Mucosa of descending colon (tissue), 3 donors: ENCODE measurements at regions not wholly inside any gene's neighbourhood (a gene's known extent, or its start where the extent isn't known, plus 50 kb on each side); places are given as distances from the start of the nearest gene placed in this dataset.

Experiments used
- ATAC-seq: fragments of 200-7000 bp; cut with Tn5 transposase; one replicate; pipeline ENCODE4 v1.9.1; 2020; ENCODE audit warnings: mild to moderate bottlenecking, moderate library complexity
- DNase-seq, 3 donors: peaks; one replicate each; pipeline ENCODE4 v3.0.0-alpha.2; 2020
- H3K36me3 ChIP-seq: fragments of 200-600 bp; one replicate; pipeline ENCODE4 v1.8.0; 2021; ENCODE audit warnings: low read depth, mild to moderate bottlenecking
- H3K4me1 ChIP-seq: fragments of 200-600 bp; one replicate; pipeline ENCODE4 v1.8.0; 2021; ENCODE audit warnings: low read depth, mild to moderate bottlenecking
- H3K4me3 ChIP-seq: fragments of 200-600 bp; one replicate; pipeline ENCODE4 v1.8.0; 2021; ENCODE audit warnings: mild to moderate bottlenecking
- H3K9me3 ChIP-seq: fragments of 200-600 bp; one replicate; pipeline ENCODE4 v1.8.0; 2021; ENCODE audit warnings: mild to moderate bottlenecking
- intact Hi-C, 2 donors: fragments of 100-400 bp; cut with DNase I in 1 of 2; cut with micrococcal nuclease in 1 of 2; formaldehyde crosslinking; loops; one replicate each; pipeline versions ENCODE4 v1.11.0 to v1.11.1; 2022; cut with DNase I, micrococcal nuclease
- TF ChIP-seq, protein P1 (sequence below): fragments of 200-600 bp; IDR thresholded peaks from one replicate; pipeline ENCODE4 v1.8.0; 2022; ENCODE audit warnings: antibody characterized with exemption, mild to moderate bottlenecking
- donor health status: DM: no; HTN: no; CAD: no; lungs with moderate emphysema.
- donor health status: DM: no; HTN: no; CAD: no.
- donor health status: DM: no; HTN: yes; CAD: no.

DNA sequence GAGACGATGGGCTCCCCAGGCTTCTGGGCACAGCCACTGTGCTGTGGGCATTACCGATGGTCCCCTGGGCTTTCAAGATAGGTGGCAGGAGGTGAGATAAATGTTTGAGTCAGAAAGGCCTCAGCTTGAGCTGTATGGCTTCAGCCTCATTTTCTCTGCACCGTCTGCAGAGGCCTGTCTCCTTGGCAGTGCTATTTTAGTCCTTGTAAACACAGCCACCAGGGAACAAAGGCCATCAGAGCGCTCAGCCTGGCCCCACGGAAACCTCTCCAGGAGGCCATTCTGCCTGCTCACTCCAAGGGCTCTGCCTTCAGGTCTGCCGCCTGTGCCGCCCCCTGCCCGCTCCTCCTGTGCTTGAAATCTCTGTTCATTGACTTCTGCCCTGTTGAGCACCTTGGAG is 1424.9 kb downstream of the TBC1D22A start:
- DNase-seq = no peak
- H3K4me1 ChIP-seq = no peaks in the 10 kb centered on the region
- ATAC-seq = peak; percentile 13

DNA sequence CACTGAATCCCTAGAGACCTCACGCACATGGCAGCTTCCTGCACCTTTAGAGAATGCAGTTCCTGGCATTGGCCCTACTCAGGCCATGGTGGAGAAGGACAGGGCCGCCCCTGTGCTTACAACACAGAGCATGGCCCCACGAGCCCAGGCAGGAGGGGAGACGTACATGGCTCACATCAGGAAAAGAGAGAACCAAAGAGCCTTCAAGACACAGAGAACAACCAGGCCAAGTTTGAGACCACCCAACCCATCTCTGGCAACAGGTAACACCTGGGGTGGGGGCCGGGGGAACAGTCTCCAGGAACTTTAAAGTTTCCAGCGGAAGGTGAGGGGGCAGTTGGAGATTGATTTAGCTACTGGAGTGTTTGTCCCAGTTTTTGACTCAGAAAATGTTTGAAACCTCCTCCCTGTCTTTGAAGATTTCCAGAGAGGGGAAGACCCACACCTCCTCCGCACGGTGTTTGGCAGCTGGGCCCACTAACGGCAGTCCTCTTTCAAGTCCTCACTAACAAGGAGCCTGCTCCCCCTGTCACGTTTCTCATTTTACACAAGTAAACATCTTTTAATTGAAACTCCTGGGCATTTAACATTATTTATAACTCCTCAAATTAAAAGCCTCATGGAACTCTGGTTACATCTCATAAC is 1423.8 kb downstream of the TBC1D22A start:
- ATAC-seq (no peak), DNase-seq (no peak)
- intact Hi-C loops = no loop called here

More for the DNA sequence above, 1424.9 kb downstream of the TBC1D22A start:
- peaks cover 8% of the 10 kb centered on the region for H3K9me3 ChIP-seq
- H3K36me3 ChIP-seq = no peaks in the 10 kb centered on the region
- TF ChIP-seq, protein P1, sequence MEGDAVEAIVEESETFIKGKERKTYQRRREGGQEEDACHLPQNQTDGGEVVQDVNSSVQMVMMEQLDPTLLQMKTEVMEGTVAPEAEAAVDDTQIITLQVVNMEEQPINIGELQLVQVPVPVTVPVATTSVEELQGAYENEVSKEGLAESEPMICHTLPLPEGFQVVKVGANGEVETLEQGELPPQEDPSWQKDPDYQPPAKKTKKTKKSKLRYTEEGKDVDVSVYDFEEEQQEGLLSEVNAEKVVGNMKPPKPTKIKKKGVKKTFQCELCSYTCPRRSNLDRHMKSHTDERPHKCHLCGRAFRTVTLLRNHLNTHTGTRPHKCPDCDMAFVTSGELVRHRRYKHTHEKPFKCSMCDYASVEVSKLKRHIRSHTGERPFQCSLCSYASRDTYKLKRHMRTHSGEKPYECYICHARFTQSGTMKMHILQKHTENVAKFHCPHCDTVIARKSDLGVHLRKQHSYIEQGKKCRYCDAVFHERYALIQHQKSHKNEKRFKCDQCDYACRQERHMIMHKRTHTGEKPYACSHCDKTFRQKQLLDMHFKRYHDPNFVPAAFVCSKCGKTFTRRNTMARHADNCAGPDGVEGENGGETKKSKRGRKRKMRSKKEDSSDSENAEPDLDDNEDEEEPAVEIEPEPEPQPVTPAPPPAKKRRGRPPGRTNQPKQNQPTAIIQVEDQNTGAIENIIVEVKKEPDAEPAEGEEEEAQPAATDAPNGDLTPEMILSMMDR = no peak
- intact Hi-C loops = no loop called here
- H3K4me3 ChIP-seq = no peak overlapping the region

DNA sequence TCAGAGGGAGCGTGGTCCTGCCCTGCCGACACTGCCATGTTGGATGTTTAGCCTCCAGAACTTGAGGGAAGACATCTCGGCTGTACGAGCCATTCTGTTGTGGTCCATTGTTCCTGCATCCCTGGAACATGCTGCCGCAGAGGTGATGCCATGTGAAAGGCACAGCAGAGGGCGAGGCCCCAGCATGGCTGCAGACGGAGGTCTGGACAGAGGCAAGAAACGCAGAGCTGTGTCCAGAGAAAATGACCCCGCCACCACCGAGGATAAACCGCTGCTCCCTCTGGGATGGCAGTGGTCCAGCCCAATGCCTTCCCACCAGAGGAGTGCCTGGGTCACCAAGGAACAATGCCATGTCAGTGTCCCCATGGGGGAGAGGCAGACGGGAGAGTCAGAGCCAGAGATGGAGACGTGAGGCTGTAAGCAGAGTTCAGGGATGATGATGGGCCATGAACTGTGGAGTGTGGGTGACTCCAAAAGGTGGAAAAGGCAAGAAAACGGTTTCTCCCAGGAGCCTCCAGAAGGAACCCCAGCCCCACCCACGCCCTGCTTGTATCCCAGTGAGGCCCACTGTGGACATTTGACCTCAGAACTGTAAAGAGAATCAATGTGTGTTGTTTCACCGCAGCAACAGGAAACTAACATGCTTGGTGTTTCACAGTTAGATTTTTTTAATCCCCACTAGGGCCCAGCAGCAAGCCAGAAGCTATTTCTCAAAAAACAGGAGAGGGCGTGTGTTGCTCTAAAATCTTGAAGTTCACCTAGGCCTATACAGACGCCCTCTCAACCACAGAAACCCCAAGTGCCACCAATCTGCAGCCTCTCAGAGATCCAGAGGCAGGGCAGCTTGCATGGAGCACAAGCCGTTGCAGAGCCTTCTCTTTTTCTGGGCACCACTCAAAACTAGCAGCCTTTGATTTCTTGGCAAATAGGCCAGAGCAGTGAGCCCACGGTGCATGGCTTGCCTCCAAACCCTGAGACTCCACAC is 1422.9 kb downstream of the TBC1D22A start:
- ATAC-seq (no peak), DNase-seq (no peak)
- Histone ChIP-seq H3K4me3 (no peak overlapping the region), H3K36me3 (no peaks in the 10 kb centered on the region), H3K9me3 (no peaks in the 10 kb centered on the region), H3K4me1 (no peaks in the 10 kb centered on the region)
- TF ChIP-seq, protein P1 = no peak
- intact Hi-C loops = no loop called here

More for the DNA sequence above, 1423.8 kb downstream of the TBC1D22A start:
- TF ChIP-seq, protein P1 = no peak
- H3K4me1 ChIP-seq = no peaks in the 10 kb centered on the region
- peaks cover 5% of the 10 kb centered on the region for H3K9me3 ChIP-seq
- no peak overlapping the region for H3K4me3 ChIP-seq
- no peaks in the 10 kb centered on the region for H3K36me3 ChIP-seq

DNA sequence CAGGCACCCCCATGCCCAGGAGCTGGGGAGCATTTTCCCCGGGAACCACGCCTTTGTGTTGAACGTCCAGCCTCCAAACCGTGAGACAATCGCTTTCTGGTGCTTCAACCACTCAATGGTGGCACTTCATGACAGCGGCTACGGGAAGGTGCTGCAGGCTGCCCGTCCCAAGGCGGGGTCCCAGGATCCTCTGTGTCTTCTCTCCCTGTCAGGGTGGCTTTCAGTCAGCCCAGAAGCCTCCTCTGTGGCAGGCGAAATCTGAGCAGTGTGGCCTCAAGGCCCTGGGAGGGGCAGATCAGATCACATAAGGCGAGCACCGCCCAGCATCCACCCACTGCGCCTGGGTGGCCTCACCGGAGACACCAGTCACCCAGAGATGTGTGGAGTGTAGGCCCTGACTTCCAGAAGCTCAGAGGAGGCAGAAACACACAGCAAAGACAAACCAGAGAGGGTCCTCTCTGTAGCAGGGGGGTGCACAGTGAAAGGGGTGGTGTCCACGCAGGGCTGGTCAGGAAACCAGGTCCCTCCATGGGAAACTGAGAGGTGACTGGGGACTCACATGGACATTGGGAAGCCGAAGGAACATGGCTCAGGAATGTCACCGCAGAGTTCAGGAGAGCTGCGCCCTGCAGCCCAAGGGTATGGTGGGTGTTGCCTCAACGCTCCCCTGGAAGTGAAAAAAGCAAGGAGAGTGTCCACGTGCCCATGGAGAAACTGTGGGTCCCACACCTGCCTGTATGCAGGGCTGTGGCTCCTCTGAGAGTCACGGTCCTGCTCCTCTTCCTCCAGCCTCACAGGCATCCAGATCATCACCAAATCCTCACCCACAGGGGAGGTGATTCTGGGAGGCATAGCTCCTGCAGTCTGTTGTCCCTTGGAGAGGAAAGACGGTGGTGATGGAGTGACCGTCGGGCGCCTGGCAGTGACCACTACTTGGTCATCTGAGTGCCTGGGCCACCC is 1420.7 kb downstream of the TBC1D22A start:
- ATAC-seq (no peak), DNase-seq (no peak)
- TF ChIP-seq, protein P1 = no peak
- H3K9me3 ChIP-seq = no peaks in the 10 kb centered on the region
- intact Hi-C loops = no loop called here
- H3K4me3 ChIP-seq = no peak overlapping the region
- H3K36me3 ChIP-seq = no peaks in the 10 kb centered on the region
- no peaks in the 10 kb centered on the region for H3K4me1 ChIP-seq

DNA sequence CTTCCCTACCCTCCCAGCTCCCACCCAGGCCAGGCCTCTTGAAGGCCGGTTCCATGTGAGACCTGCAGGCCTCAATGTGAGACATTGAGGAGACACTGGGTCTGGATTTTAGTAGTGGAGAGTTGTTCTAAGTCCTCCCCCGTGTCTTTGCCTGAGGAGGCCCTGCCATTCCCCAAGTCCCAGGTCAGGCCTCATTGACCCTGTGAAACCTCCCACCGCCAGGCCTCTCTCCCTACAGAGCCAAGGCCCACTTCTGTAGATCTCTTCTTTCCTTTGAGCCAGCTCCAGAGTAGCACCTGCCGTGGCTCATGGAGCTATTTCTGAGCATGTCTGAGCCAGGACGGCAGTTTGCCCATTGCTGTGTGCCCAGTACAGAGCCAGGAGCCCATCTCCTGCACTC is 1419.6 kb downstream of the TBC1D22A start:
- no peaks in the 10 kb centered on the region for H3K4me1 ChIP-seq
- ATAC-seq (no peak), DNase-seq (no peak)
- H3K36me3 ChIP-seq = no peaks in the 10 kb centered on the region
- intact Hi-C loops = no loop called here
- no peaks in the 10 kb centered on the region for H3K9me3 ChIP-seq
- TF ChIP-seq, protein P1 = no peak
- no peak overlapping the region for H3K4me3 ChIP-seq
